Activated naive CD4-positive, alpha-beta T cell treated with anti-CD3 and anti-CD28 coated beads, Interleukin-2, amount 10 ng/mL, durations not matched to agents 7 days and 5 days (primary cell): ENCODE measurements at regions not wholly inside any gene's neighbourhood (a gene's known extent, or its start where the extent isn't known, plus 50 kb on each side); places are given as distances from the start of the nearest gene placed in this dataset.

ENCODE experiments used
- CTCF ChIA-PET: fragments of 350-600 bp; sonication (Branson Sonifier 250); formaldehyde crosslinking; loops from one replicate; lab custom pipeline; 2021; ENCODE audit warnings: antibody characterized with exemption; lab: Charles Lee
- DNase-seq: peaks from one replicate; pipeline ENCODE4 v3.0.0-alpha.2; 2020
- H3K27ac Mint-ChIP-seq: one replicate; pipeline ENCODE4 v1.8.0; 2021; ENCODE audit warnings: mild to moderate bottlenecking, moderate library complexity, mixed read lengths
- H3K27me3 Mint-ChIP-seq: one replicate; pipeline ENCODE4 v1.8.0; 2021; ENCODE audit warnings: mild to moderate bottlenecking, mixed read lengths
- H3K36me3 Mint-ChIP-seq: one replicate; pipeline ENCODE4 v1.8.0; 2021; ENCODE audit warnings: mixed read lengths
- H3K4me1 Mint-ChIP-seq: one replicate; pipeline ENCODE4 v1.8.0; 2021; ENCODE audit warnings: mixed read lengths
- H3K4me3 Mint-ChIP-seq: one replicate; pipeline ENCODE4 v1.8.0; 2021; ENCODE audit warnings: mild to moderate bottlenecking, moderate library complexity, mixed read lengths
- H3K9me3 Mint-ChIP-seq: one replicate; pipeline ENCODE4 v1.8.0; 2021; ENCODE audit warnings: mixed read lengths

GRCh38 chr2:41832218-41832617 is 215.6 kb upstream of the PKDCC start:
- Mint-ChIP-seq H3K4me1 (no peaks in the 10 kb centered on the region), H3K27ac (no peak overlapping the region), H3K36me3 (no peaks in the 10 kb centered on the region), H3K4me3 (no peak overlapping the region), H3K9me3 (no peaks in the 10 kb centered on the region), H3K27me3 (peaks cover 30% of the 10 kb centered on the region)
- DNase-seq = no peak
- CTCF ChIA-PET = no interaction called here

- Mint-ChIP-seq H3K27me3 (peaks cover 13% of the 10 kb centered on the region), H3K4me3 (no peak overlapping the region), H3K9me3 (no peaks in the 10 kb centered on the region), H3K4me1 (peaks cover under 1% of the 10 kb centered on the region), H3K27ac (no peak overlapping the region), H3K36me3 (no peaks in the 10 kb centered on the region)
- CTCF ChIA-PET = interaction anchor here (1.2 kb wide), 1 partner anchor 255 kb away, joined by 3 read pairs; no protein-coding TSS in a partner anchor
- no peak for DNase-seq
Measured at GRCh38 chr2:41835401-41835800, 212.4 kb upstream of the PKDCC start.

GRCh38 chr2:41836948-41837347 is 210.9 kb upstream of the PKDCC start:
- peak; percentile 63 for DNase-seq
- CTCF ChIA-PET = interaction anchor here (2.8 kb wide), 1 partner anchor 250 kb away, joined by 6 read pairs; no protein-coding TSS in a partner anchor
- H3K9me3 Mint-ChIP-seq = no peaks in the 10 kb centered on the region
- H3K4me1 Mint-ChIP-seq = peaks cover 14% of the 10 kb centered on the region
- no peak overlapping the region for H3K4me3 Mint-ChIP-seq
- no peaks in the 10 kb centered on the region for H3K36me3 Mint-ChIP-seq
- no peak overlapping the region for H3K27ac Mint-ChIP-seq
- H3K27me3 Mint-ChIP-seq = peaks cover 13% of the 10 kb centered on the region

GRCh38 chr2:41837610-41838009 is 210.2 kb upstream of the PKDCC start:
- CTCF ChIA-PET = interaction anchor here (2.8 kb wide), 1 partner anchor 249 kb away, joined by 6 read pairs; no protein-coding TSS in a partner anchor
- H3K27me3 Mint-ChIP-seq = peaks cover 9% of the 10 kb centered on the region
- H3K36me3 Mint-ChIP-seq = no peaks in the 10 kb centered on the region
- H3K4me1 Mint-ChIP-seq = peaks cover 17% of the 10 kb centered on the region
- no peak overlapping the region for H3K4me3 Mint-ChIP-seq
- no peaks in the 10 kb centered on the region for H3K9me3 Mint-ChIP-seq
- H3K27ac Mint-ChIP-seq = no peak overlapping the region
- DNase-seq = no peak

DNA sequence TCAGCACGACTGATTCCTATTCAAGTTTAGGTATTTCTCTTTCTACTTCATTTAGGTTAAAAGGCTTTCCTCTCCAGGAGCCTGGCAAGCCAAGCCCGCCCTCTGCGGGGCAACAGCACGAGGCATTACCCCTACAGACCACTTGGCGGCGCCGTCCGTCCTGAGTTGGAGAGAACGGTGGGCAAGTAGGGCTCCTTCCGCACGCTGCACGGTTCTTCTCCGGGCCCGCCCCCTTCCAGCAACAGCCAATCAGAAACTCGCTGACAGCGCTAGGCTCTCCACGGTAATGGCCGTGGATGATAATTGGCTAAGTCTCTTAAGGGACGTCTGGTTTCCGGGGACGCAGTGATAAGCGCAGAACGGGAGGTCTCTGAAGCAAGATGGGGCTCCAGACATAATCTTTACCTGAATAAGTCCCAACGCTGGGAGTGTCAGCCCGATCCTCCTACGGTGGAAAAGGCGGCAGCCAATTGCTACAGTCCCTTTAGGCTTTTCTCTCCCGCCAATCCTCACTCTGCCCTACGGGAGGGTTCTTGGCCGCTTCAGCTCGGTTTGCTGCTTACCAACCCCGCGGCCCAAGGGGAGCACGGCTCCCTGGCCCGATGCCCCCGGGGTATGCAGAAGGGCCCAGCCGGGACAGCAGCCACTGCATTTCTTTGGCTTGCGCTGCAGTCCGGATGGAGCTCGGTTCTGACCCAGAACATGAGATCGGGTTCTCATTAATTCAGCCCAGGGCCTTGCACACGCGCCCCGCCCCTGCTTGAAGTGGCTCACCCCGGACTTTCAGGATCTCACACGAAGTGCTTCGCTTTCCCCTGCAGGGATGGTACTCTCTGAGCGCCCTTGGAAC is 206.9 kb upstream of the PKDCC start:
- Mint-ChIP-seq H3K36me3 (no peaks in the 10 kb centered on the region), H3K27me3 (peaks cover 20% of the 10 kb centered on the region), H3K4me1 (peaks cover 17% of the 10 kb centered on the region), H3K4me3 (peak overlapping the region; percentile 95), H3K9me3 (no peaks in the 10 kb centered on the region), H3K27ac (peak overlapping the region; percentile 87)
- peak; percentile 98 for DNase-seq
- CTCF ChIA-PET = interaction anchor here (0.6 to 3.9 kb wide), 12 partner anchors 8 to 331 kb away, joined by 3 to 45 read pairs (median 3); no protein-coding TSS in a partner anchor

GRCh38 chr2:41846962-41847361 is 200.9 kb upstream of the PKDCC start:
- Mint-ChIP-seq H3K36me3 (no peaks in the 10 kb centered on the region), H3K27ac (no peak overlapping the region), H3K9me3 (no peaks in the 10 kb centered on the region), H3K4me1 (peaks cover 3% of the 10 kb centered on the region), H3K27me3 (peaks cover 32% of the 10 kb centered on the region), H3K4me3 (no peak overlapping the region)
- no peak for DNase-seq
- CTCF ChIA-PET = interaction anchor here (0.9 kb wide), 1 partner anchor 22 kb away, joined by 3 read pairs; no protein-coding TSS in a partner anchor

GRCh38 chr2:41847744-41848441 is 199.9 kb upstream of the PKDCC start:
- DNase-seq = no peak
- Mint-ChIP-seq H3K27me3 (peaks cover 35% of the 10 kb centered on the region), H3K4me1 (no peaks in the 10 kb centered on the region), H3K36me3 (no peaks in the 10 kb centered on the region), H3K9me3 (no peaks in the 10 kb centered on the region), H3K4me3 (no peak overlapping the region), H3K27ac (no peak overlapping the region)
- CTCF ChIA-PET = interaction anchor here (1.2 to 1.6 kb wide), 2 partner anchors 10 to 24 kb away, joined by 3 read pairs; no protein-coding TSS in a partner anchor

DNA sequence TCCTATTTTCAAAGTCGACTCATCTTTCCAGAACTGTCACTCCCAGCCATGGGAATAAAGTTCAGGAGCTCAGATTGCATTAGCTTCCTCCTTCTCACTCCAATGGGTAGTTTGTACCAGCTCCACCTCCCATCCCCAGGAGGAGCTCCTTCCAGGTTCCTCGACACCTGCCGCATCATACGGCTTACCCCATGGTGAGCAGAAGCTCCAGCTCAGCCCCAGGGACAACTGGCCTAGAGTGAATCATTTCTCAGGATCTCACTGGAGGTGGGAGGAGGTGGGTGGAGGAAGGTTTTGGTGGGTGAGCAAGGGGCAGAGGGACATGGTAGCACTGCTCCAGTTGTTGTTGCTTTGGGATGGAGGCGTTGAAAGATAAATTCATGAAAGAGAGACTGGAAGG is 196.3 kb upstream of the PKDCC start:
- Mint-ChIP-seq H3K9me3 (no peaks in the 10 kb centered on the region), H3K4me3 (no peak overlapping the region), H3K27ac (no peak overlapping the region), H3K4me1 (no peaks in the 10 kb centered on the region), H3K27me3 (peaks cover 32% of the 10 kb centered on the region), H3K36me3 (no peaks in the 10 kb centered on the region)
- CTCF ChIA-PET = interaction anchor here (1.0 to 7.7 kb wide), 3 partner anchors 9 to 235 kb away, joined by 3 to 65 read pairs (median 17); no protein-coding TSS in a partner anchor
- DNase-seq = no peak

GRCh38 chr2:41853427-41854191 is 194.2 kb upstream of the PKDCC start:
- no peaks in the 10 kb centered on the region for H3K9me3 Mint-ChIP-seq
- DNase-seq = peak; percentile 34
- no peaks in the 10 kb centered on the region for H3K36me3 Mint-ChIP-seq
- H3K4me1 Mint-ChIP-seq = no peaks in the 10 kb centered on the region
- no peak overlapping the region for H3K4me3 Mint-ChIP-seq
- H3K27ac Mint-ChIP-seq = no peak overlapping the region
- H3K27me3 Mint-ChIP-seq = peaks cover 26% of the 10 kb centered on the region
- CTCF ChIA-PET = interaction anchor here (0.9 to 7.7 kb wide), 8 partner anchors 11 to 242 kb away, joined by 3 to 65 read pairs (median 10); no protein-coding TSS in a partner anchor

- H3K27me3 Mint-ChIP-seq = peaks cover 26% of the 10 kb centered on the region
- H3K36me3 Mint-ChIP-seq = no peaks in the 10 kb centered on the region
- H3K4me3 Mint-ChIP-seq = no peak overlapping the region
- no peaks in the 10 kb centered on the region for H3K9me3 Mint-ChIP-seq
- H3K27ac Mint-ChIP-seq = no peak overlapping the region
- no peak for DNase-seq
- no peaks in the 10 kb centered on the region for H3K4me1 Mint-ChIP-seq
- CTCF ChIA-PET = interaction anchor here (0.9 to 7.7 kb wide), 7 partner anchors 12 to 241 kb away, joined by 3 to 65 read pairs (median 10); no protein-coding TSS in a partner anchor
Measured at GRCh38 chr2:41854227-41854626, 193.6 kb upstream of the PKDCC start.

GRCh38 chr2:41856946-41857345 is 190.9 kb upstream of the PKDCC start:
- Mint-ChIP-seq H3K36me3 (no peaks in the 10 kb centered on the region), H3K4me3 (no peak overlapping the region), H3K27me3 (peaks cover 20% of the 10 kb centered on the region), H3K9me3 (no peaks in the 10 kb centered on the region), H3K27ac (no peak overlapping the region), H3K4me1 (no peaks in the 10 kb centered on the region)
- DNase-seq = no peak
- CTCF ChIA-PET = interaction anchor here (1.0 to 1.3 kb wide), 3 partner anchors 12 to 230 kb away, joined by 3 to 4 read pairs (median 4); no protein-coding TSS in a partner anchor

DNA sequence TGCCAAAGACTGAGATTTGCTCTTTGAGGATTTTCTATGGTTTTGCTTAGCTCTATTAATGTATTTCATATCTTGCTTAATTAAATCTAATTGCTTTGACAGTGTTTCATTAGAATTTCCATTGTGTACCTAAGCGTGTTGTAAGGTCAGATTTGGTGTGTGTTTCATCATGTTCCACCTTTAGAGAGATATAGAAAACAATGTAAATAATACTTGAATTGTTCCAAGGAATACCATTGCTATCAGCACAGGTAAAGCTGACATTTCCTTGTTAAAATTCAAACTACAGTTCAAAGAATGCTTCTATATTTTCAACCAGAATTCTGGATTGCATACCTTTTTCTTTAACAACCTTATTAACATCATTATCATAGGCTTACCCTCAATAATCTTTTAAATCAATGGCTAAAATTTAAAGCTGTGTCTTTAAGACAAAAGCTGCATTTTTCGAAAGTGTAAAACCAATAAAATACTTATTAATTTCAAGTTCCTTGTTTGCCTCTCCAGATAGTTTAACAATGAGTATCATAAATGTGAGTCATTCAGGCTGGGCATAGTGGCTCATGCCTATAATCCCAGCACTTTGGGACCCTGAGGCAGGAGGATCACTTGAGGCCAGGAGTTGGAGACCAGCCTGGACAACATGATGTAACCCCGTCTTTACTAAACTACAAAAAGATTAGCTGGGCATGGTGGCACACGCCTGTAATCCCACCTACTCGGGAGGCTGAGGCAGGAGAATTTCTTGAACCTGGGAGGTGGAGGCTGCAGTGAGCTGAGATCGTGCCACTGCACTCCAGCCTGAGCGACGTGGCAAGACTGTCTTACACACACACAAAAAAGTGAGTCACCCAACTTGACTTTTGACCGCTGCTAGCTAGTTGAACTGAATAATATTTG is 188.0 kb upstream of the PKDCC start:
- Mint-ChIP-seq H3K27ac (no peak overlapping the region), H3K27me3 (peaks cover 13% of the 10 kb centered on the region), H3K4me1 (no peaks in the 10 kb centered on the region), H3K4me3 (no peak overlapping the region), H3K36me3 (no peaks in the 10 kb centered on the region), H3K9me3 (no peaks in the 10 kb centered on the region)
- DNase-seq = no peak
- CTCF ChIA-PET = interaction anchor here (0.9 to 1.7 kb wide), 2 partner anchors 227 to 228 kb away, joined by 3 to 5 read pairs; no protein-coding TSS in a partner anchor
